ENCODE measurements at regions not wholly inside any gene's neighbourhood (a gene's known extent, or its start where the extent isn't known, plus 50 kb on each side); places are given as distances from the start of the nearest gene placed in this dataset.

DNA sequence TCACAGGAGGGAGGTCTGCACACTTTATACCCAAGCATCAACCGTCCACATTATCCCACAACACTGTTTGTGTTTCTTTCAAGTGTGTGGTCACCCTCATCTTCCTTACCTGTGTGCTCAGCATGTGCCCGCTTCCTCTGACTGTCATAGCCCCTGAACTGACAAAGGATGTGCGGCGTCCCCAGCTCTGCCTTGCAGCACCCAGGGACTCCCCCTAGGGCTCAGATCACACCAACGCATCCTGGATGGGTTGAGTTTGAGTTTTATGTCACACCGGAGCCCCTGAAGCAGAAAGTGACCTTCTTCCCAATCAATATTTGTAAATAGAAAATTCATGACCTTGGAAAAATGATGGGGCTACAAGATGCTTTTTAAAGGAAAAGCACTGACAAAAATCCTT is 770.7 kb upstream of the TMEM132C start:
- TF ChIP-seq, protein P1, sequence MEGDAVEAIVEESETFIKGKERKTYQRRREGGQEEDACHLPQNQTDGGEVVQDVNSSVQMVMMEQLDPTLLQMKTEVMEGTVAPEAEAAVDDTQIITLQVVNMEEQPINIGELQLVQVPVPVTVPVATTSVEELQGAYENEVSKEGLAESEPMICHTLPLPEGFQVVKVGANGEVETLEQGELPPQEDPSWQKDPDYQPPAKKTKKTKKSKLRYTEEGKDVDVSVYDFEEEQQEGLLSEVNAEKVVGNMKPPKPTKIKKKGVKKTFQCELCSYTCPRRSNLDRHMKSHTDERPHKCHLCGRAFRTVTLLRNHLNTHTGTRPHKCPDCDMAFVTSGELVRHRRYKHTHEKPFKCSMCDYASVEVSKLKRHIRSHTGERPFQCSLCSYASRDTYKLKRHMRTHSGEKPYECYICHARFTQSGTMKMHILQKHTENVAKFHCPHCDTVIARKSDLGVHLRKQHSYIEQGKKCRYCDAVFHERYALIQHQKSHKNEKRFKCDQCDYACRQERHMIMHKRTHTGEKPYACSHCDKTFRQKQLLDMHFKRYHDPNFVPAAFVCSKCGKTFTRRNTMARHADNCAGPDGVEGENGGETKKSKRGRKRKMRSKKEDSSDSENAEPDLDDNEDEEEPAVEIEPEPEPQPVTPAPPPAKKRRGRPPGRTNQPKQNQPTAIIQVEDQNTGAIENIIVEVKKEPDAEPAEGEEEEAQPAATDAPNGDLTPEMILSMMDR (conservative IDR thresholded peaks at IDR 0.05): no peak
- TF ChIP-seq EZH2 (IDR thresholded peaks at IDR 0.05; ENCODE audit: low read depth): no peak
